Suprapubic skin (tissue), 4 donors: ENCODE measurements at regions not wholly inside any gene's neighbourhood (a gene's known extent, or its start where the extent isn't known, plus 50 kb on each side); places are given as distances from the start of the nearest gene placed in this dataset.

ENCODE experiments used
- CTCF ChIP-seq, 2 donors: fragments of 200-600 bp in 1 of 2; fragments of 450-650 bp in 1 of 2; sonication (generic) in 1 of 2; IDR thresholded peaks; one replicate each; pipeline ENCODE4 v1.5.1; 2016 to 2019; ENCODE audit warnings: antibody characterized with exemption in 2 of 2, mild to moderate bottlenecking in 1 of 2, moderate library complexity in 1 of 2
- EP300 ChIP-seq: sonication (generic); formaldehyde crosslinking; IDR thresholded peaks from one replicate; pipeline ENCODE4 v1.6.1; 2017; ENCODE audit warnings: antibody characterized with exemption
- POLR2AphosphoS5 ChIP-seq, 3 donors: sonication (generic); formaldehyde crosslinking; IDR thresholded peaks; one replicate each; pipeline ENCODE4 v1.6.1; 2017; ENCODE audit warnings: antibody characterized with exemption in 3 of 3

- TF ChIP-seq CTCF (IDR thresholded peaks at IDR 0.05) (no peak), EP300 (no peak), POLR2AphosphoS5 (IDR thresholded peaks at IDR 0.05) (no peak)
These were observed 59.5 kb upstream of the CHSY3 start for GRCh38 chr5:129844764-129845163.
